MM.1S (cell line): ENCODE measurements at regions not wholly inside any gene's neighbourhood (a gene's known extent, or its start where the extent isn't known, plus 50 kb on each side); places are given as distances from the start of the nearest gene placed in this dataset.

Experiments
- DNase-seq: peaks from one replicate; pipeline ENCODE4 v3.0.0-alpha.2; 2015
- H2AFZ ChIP-seq: fragments of 300-600 bp; sonication (generic); 2 replicates; pipeline ENCODE4 v1.6.0; 2016; ENCODE audit warnings: antibody characterized with exemption, low read length
- H3F3A ChIP-seq: fragments of 300-600 bp; sonication (generic); 2 replicates; pipeline ENCODE4 v1.6.1; 2016; ENCODE audit warnings: mild to moderate bottlenecking, antibody characterized with exemption, low read length, moderate library complexity, mixed read lengths; ENCODE audit not compliant: insufficient read depth
- H3K27ac ChIP-seq: fragments of 300-600 bp; sonication (generic); 2 replicates; pipeline ENCODE4 v1.5.1; 2016; ENCODE audit warnings: mild to moderate bottlenecking, low read length
- H3K27me3 ChIP-seq: fragments of 300-600 bp; sonication (generic); replicated peaks from 2 replicates; pipeline ENCODE4 v1.6.0; 2016; ENCODE audit warnings: low read length; ENCODE audit not compliant: insufficient read depth
- H3K36me3 ChIP-seq: fragments of 300-600 bp; sonication (generic); replicated peaks from 2 replicates; pipeline ENCODE4 v1.6.1; 2016; ENCODE audit warnings: mild to moderate bottlenecking, low read length, mixed read lengths; ENCODE audit not compliant: insufficient read depth
- H3K4me1 ChIP-seq: fragments of 300-600 bp; sonication (generic); 2 replicates; pipeline ENCODE4 v1.6.1; 2016; ENCODE audit warnings: low read length, mixed read lengths
- H3K4me2 ChIP-seq: fragments of 300-600 bp; sonication (generic); 2 replicates; pipeline ENCODE4 v1.6.0; 2016; ENCODE audit warnings: low read depth, low read length
- H3K4me3 ChIP-seq: fragments of 300-600 bp; sonication (generic); 2 replicates; pipeline ENCODE4 v1.5.1; 2016; ENCODE audit warnings: low read length, mixed read lengths
- H3K79me2 ChIP-seq: fragments of 300-600 bp; sonication (generic); 2 replicates; pipeline ENCODE4 v1.6.1; 2016; ENCODE audit warnings: mixed run types, low read length, mixed read lengths
- H3K9ac ChIP-seq: fragments of 300-600 bp; sonication (generic); 2 replicates; pipeline ENCODE4 v1.6.1; 2016; ENCODE audit warnings: low read length, mixed read lengths
- H3K9me2 ChIP-seq: fragments of 300-600 bp; sonication (generic); replicated peaks from 2 replicates; pipeline ENCODE4 v1.6.1; 2016; ENCODE audit warnings: mild to moderate bottlenecking, low read length, mixed read lengths; ENCODE audit not compliant: insufficient read depth
- H3K9me3 ChIP-seq: fragments of 300-600 bp; sonication (generic); replicated peaks from 2 replicates; pipeline ENCODE4 v1.6.1; 2016; ENCODE audit warnings: mild to moderate bottlenecking, low read length, mixed read lengths; ENCODE audit not compliant: insufficient read depth
- H4K20me1 ChIP-seq: fragments of 300-600 bp; sonication (generic); 2 replicates; pipeline ENCODE4 v1.6.1; 2016; ENCODE audit warnings: mild to moderate bottlenecking, low read length, moderate library complexity, mixed read lengths; ENCODE audit not compliant: insufficient read depth
- EZH2 ChIP-seq: fragments of 300-600 bp; sonication (generic); optimal IDR thresholded peaks from 2 replicates; pipeline ENCODE3; 2017; ENCODE audit warnings: low read depth, mild to moderate bottlenecking, antibody characterized with exemption, low read length, mixed read lengths
- EZH2phosphoT487 ChIP-seq: fragments of 300-600 bp; sonication (generic); IDR thresholded peaks from 2 replicates; pipeline ENCODE4 v1.6.1; 2018; ENCODE audit warnings: antibody characterized with exemption, low read length
- TF ChIP-seq, protein P1 (sequence below): fragments of 300-600 bp; sonication (generic); IDR thresholded peaks from 2 replicates; pipeline ENCODE4 v1.5.1; 2016; ENCODE audit warnings: antibody characterized with exemption, low read length, mixed read lengths

DNA sequence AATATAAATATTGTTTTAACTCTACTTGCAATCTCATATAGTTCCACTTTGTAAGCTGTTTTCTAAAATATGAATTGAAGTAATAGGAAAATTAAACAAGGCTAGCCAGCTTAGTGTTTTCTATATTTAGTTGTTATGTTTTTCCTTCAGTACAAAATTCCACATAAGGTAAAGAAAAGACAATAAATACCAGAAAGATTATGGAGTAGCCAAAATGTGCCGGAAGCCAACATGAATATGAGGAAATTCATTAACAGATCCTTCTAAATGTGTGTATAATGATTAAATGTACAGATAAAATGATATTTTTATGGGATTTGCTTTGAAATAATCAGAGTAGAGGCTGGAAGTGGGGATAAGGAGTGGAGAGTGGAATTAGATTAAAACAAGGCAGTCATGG, 52.5 kb upstream of the COL21A1 start:
- H3K79me2 ChIP-seq, result no peaks in the 10 kb centered on the region
- H3K4me3 ChIP-seq, result no peak overlapping the region
- no peaks in the 10 kb centered on the region for H3K4me1 ChIP-seq
- H3K4me2 ChIP-seq, result no peak overlapping the region
- DNase-seq, result no peak
- no peaks in the 10 kb centered on the region for H3K9me2 ChIP-seq
- H2AFZ ChIP-seq, result no peak overlapping the region
- H3K36me3 ChIP-seq, result no peaks in the 10 kb centered on the region
- H3K27ac ChIP-seq, result no peak overlapping the region
- no peaks in the 10 kb centered on the region for H3F3A ChIP-seq
- H3K9ac ChIP-seq, result no peak overlapping the region
- no peaks in the 10 kb centered on the region for H3K27me3 ChIP-seq
- H3K9me3 ChIP-seq, result no peaks in the 10 kb centered on the region
- H4K20me1 ChIP-seq, result no peaks in the 10 kb centered on the region
- TF ChIP-seq, protein P1, sequence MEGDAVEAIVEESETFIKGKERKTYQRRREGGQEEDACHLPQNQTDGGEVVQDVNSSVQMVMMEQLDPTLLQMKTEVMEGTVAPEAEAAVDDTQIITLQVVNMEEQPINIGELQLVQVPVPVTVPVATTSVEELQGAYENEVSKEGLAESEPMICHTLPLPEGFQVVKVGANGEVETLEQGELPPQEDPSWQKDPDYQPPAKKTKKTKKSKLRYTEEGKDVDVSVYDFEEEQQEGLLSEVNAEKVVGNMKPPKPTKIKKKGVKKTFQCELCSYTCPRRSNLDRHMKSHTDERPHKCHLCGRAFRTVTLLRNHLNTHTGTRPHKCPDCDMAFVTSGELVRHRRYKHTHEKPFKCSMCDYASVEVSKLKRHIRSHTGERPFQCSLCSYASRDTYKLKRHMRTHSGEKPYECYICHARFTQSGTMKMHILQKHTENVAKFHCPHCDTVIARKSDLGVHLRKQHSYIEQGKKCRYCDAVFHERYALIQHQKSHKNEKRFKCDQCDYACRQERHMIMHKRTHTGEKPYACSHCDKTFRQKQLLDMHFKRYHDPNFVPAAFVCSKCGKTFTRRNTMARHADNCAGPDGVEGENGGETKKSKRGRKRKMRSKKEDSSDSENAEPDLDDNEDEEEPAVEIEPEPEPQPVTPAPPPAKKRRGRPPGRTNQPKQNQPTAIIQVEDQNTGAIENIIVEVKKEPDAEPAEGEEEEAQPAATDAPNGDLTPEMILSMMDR, result no peak
- no peak for TF ChIP-seq EZH2phosphoT487
- TF ChIP-seq EZH2, result no peak

GRCh38 chr6:56297022-56297989, 49.9 kb upstream of the COL21A1 start:
- no peak for DNase-seq
- H3F3A ChIP-seq, result no peaks in the 10 kb centered on the region
- H3K27ac ChIP-seq, result no peak overlapping the region
- no peaks in the 10 kb centered on the region for H4K20me1 ChIP-seq
- no peaks in the 10 kb centered on the region for H3K27me3 ChIP-seq
- H3K36me3 ChIP-seq, result no peaks in the 10 kb centered on the region
- H3K4me3 ChIP-seq, result no peak overlapping the region
- H3K79me2 ChIP-seq, result no peaks in the 10 kb centered on the region
- no peaks in the 10 kb centered on the region for H3K4me1 ChIP-seq
- H3K4me2 ChIP-seq, result no peak overlapping the region
- H3K9me3 ChIP-seq, result no peaks in the 10 kb centered on the region
- no peak overlapping the region for H3K9ac ChIP-seq
- no peak for TF ChIP-seq EZH2
- TF ChIP-seq EZH2phosphoT487, result no peak
- TF ChIP-seq, protein P1, result no peak
- H2AFZ ChIP-seq, result no peak overlapping the region
- no peaks in the 10 kb centered on the region for H3K9me2 ChIP-seq
